DMS153 treated with DMSO at 0.1 percent for 48 hours (cell line): ENCODE measurements at regions not wholly inside any gene's neighbourhood (a gene's known extent, or its start where the extent isn't known, plus 50 kb on each side); places are given as distances from the start of the nearest gene placed in this dataset.
A peak's percentile ranks its signal among the peaks of the same experiment; 100 is the strongest.
"Not testable (repeated sequence)": the region's sequence is repeated elsewhere in the genome, so short reads cannot be mapped to it uniquely, and the experiment has no call there.

Experiments
- DNase-seq: peaks from one replicate; lab custom pipeline; 2025; ENCODE audit not compliant: unreplicated experiment; lab: John Stamatoyannopoulos, UW

- no peak for DNase-seq
Observed at GRCh38 chr5:174997688-174998087, 273.3 kb downstream of the MSX2 start.

DNA sequence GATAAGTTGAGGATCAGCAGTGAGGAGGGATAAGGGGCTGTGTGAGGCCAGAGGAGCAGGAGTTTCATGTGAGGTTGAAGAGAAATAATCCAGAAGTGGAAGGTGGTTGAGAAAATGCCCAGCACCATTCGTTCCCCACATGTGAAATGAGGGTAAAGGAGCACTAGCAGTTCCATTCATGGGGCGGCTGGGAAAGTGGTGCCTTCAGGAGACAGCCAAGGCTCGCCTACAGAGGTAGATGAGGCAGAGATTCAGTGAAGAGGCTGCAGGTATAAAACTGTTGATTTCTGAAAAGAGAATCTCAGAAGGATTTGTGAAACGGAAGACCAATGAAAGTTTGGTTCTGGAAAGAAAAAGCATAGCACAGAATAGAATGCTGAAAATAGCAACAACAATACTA, 272.6 kb downstream of the MSX2 start:
- no peak for DNase-seq

DNA sequence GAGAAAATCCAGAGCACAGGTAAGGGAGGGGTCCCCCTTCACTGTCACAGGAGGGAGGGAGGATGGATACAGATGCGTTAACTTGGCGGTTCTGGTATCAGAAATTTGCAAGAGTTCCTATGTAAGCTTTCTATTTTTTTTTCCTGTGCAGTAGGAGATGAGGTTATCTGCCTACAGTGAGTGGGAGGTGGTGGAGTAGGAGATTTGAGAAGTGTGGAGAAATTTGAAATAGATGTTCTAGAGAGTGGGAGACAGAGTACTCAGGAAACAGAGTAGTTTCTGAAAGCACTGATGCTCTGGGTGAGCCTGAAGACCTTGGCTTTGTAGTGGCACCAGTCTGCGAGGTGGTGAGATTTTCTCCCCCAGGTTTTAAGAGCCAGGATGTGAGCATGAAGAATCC, 271.4 kb downstream of the MSX2 start:
- DNase-seq, result no peak

DNA sequence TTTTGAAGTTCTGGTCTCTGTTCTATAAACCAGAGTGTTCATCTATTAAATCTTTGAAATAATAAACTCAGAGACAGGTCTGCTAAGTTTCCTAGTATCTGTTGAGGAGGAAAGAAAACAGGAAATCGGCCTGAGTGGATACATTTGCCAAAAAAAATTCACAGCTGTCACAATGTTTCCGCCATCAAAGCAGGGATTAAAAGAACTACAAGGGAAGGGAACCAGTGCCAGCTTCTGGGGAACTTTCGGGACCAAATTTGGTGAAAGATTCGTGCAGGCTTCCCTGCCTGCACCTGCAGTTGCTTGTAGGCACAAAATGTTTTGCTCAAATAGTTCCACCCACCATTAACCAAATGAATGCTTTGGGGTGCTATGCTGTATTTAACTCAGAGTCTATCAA, 267.5 kb downstream of the MSX2 start:
- no peak for DNase-seq

- DNase-seq, result no peak
Observed at GRCh38 chr5:174990909-174991308, 266.5 kb downstream of the MSX2 start.

DNA sequence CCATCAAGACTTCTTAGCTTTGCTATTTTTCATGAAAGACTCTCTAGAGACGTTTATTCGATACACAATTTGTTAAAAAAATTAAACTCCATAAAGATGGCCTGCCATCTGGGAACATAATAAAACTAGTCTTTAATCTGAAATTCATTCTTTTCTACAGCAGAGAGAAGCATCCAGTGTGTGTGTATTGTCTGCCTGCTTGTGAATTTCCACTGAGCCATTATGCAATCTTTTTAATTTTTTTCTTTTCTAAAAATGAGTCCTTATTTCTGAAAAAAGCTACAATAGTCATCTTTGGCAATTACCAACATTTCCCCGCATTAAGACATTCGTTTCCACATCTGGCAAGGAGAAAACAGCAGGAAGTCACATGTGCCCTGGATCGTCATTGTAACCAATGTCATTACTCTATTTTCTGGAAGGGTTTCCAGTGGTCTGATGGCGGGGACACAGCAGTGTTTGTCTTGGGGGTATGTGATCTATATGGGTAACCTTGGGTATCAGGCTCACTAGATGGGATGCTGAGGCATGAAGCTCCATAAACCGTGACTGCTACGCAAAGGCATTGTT, 263.1 kb downstream of the MSX2 start:
- DNase-seq, result no peak

- DNase-seq, result no peak
Observed at GRCh38 chr5:174984863-174985262, 260.5 kb downstream of the MSX2 start.

DNA sequence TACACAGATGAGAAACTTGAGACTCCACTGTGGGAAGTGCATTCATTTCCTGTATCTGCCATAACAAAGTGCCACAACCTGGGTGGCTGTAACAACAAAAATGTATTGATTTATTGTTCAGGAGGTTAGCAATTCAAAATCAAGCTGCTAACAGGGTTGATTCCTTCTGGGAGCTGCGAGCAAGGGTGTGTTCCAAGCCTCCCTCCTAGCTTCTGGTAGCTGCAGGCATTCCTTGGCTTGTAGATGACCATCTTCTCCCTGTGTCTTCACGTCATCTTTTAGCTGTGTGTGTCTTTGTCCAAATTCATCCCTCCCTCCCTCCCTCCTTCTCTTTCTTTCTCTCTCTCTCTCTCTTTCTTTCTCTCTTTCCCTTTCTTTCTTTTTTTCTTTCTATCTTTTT, 258.1 kb downstream of the MSX2 start:
- no peak for DNase-seq

DNA sequence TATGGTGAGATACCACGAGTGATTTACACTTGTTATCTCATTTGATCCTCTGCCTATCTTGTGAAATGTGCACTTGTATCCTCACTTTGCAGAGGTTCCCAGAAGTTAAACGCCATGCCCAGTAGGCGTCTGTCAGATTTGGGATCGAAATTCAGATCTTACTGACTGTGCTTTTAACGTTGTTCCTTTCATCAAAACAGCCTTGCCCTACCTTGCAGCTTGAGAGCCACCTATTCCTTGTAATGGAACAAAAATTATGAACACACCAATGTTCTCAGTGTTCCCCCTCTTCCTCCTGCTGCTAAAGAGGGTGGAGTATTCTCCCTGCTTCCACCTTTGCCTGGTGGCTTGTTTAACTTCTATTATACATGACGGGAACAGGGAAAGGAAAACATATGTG, 257.0 kb downstream of the MSX2 start:
- DNase-seq, result no peak

- no peak for DNase-seq
Observed at GRCh38 chr5:174980952-174981351, 256.6 kb downstream of the MSX2 start.

DNA sequence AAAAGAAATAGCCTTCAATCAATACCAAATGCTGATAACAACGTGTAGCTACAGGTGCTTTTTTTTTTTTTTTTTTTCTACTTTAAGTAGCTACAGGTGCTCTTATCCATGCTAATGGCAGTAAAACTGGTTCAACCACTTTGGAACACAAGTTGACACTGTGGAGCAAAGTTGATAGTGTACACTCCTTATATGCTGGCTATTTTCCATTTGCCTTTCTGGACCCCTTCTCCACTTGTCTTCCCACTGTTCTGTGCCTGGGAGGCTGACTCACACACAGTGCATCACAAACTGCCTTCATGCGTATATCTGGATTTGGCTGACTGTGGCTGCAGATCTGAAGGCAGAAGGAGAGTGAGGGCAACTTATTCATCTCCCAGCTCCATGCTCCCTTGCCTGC, 247.9 kb downstream of the MSX2 start:
- peak; percentile 14 for DNase-seq

DNA sequence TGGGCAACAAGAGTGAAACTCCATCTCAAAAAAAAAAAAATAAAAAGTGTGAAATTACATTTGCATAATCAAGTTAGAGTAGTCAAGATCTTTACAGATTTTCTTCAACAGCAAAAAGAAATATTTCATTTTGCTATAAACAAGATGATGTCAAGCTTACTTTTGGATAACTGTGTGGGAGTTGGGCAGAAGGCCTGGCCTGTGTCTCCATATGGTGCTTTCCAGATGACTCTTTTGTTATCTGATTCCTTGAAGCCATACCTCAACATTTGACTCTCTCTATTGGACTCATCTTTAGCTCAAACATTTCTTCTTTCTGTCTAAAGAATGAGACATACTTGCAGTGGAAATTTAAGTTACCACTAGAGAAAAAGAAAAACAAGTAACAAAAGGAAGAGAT, 246.8 kb downstream of the MSX2 start:
- no peak for DNase-seq

- no peak for DNase-seq
Observed at GRCh38 chr5:174970502-174970901, 246.1 kb downstream of the MSX2 start.

GRCh38 chr5:174953871-174954270, 229.5 kb downstream of the MSX2 start:
- DNase-seq, result no peak

DNA sequence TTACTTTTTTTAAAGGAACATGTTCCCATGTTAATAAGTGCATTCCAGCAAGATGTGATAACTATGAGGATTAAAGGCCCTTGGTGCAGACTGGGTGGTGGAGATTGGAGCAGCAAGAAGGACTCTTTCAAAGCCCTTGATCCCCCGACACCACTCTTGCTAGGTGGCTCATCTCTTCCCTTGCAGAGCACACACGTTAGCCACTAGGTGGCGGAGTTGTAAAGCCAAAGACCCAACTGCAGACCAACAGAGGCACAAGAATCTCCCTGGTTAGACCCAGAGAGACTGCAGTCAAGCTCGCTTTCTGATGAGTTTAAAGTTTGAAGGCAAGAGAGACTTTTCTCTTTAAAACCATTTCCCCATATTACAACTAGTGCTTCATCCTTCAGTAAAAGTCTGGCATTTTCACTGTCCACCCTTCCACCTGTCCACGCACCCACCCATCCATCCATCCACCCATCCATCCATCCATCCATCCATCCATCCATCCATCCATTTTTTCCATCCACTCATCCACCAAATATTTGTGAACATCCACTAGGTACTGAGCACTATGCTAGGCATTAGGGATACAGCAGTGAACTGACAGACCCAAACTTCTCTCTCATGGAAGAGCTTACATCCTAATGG, 226.9 kb downstream of the MSX2 start:
- DNase-seq, result peak; percentile 18

- DNase-seq, result no peak
Observed at GRCh38 chr5:174947548-174947947, 223.2 kb downstream of the MSX2 start.

GRCh38 chr5:174945853-174946252, 221.5 kb downstream of the MSX2 start:
- no peak for DNase-seq

DNA sequence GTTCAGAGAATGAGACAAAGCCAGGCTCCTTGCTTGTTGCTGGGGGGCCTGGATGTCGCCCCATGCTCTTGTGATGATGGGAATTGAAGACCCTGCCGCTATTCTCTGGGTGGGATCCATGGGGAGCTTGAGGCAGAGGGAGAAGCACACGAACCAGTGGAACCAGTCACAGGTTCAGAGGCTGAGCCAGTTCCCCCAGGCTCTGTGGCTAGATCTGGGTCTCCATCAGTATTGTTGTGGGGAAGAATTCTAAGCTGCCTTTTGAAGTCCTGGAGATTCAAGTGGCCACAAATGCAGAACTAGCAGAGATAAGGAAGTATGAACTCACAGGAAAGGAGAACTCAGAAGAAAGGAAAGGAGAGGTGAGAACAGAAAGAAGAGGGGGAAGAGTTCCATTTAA, 219.4 kb downstream of the MSX2 start:
- no peak for DNase-seq

- DNase-seq, result not testable (repeated sequence)
Observed at GRCh38 chr5:174943002-174943401, 218.6 kb downstream of the MSX2 start.

- DNase-seq, result no peak
Observed at GRCh38 chr5:174937201-174938123, 213.1 kb downstream of the MSX2 start.

DNA sequence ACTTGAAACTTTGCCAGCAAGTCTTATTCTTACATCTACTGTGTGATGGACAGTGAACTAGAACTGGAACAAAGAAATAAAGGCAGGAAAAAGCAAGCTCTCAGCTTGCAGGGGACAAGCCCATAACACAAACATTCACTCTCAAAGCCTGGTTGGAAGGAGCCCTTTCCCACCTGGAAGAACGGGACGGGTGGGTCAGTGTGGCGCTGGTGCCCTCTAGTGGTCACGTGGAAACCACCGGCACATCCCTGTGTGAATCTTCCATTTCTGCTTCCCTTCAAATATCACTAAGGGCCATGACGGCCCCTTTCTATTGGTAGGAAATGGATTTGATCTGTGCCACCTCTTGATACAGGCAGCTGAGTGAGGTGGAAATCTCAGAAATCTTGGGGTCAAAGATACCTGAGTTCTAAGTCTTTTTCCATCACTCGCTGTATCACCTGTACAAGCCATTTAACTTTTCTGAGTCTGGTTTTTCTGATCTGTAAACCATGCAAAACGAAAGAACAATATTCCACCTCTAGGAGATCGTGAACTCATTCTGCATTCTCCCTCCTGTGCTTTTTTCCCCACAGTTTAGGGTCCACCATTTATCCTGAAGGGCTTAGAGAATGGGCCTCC, 211.6 kb downstream of the MSX2 start:
- DNase-seq, result peak; percentile 3

GRCh38 chr5:174931033-174931432, 206.7 kb downstream of the MSX2 start:
- DNase-seq, result not testable (repeated sequence)
